ENCODE measurements at regions not wholly inside any gene's neighbourhood (a gene's known extent, or its start where the extent isn't known, plus 50 kb on each side); places are given as distances from the start of the nearest gene placed in this dataset.

DNA sequence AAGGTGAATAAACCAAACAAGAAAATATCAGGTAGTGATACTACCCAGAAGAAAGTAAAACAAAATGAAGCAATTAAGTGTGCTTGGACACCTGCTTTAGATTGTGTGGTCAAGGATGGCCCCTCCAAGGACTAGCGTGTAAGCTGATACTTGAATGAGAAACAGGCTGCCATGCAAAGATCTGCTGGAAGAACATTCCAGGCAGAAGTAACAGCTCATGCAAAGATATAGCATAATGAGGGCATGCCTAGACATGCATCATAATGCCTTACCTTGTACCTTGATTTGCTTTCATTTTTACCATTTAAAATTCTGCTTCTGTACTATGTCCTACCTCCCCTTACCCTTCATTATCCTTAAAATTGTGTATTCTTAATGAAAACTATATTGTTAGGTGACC lies 74.8 kb upstream of the HDAC9 start (continued):
- TF ChIP-seq, protein P1, sequence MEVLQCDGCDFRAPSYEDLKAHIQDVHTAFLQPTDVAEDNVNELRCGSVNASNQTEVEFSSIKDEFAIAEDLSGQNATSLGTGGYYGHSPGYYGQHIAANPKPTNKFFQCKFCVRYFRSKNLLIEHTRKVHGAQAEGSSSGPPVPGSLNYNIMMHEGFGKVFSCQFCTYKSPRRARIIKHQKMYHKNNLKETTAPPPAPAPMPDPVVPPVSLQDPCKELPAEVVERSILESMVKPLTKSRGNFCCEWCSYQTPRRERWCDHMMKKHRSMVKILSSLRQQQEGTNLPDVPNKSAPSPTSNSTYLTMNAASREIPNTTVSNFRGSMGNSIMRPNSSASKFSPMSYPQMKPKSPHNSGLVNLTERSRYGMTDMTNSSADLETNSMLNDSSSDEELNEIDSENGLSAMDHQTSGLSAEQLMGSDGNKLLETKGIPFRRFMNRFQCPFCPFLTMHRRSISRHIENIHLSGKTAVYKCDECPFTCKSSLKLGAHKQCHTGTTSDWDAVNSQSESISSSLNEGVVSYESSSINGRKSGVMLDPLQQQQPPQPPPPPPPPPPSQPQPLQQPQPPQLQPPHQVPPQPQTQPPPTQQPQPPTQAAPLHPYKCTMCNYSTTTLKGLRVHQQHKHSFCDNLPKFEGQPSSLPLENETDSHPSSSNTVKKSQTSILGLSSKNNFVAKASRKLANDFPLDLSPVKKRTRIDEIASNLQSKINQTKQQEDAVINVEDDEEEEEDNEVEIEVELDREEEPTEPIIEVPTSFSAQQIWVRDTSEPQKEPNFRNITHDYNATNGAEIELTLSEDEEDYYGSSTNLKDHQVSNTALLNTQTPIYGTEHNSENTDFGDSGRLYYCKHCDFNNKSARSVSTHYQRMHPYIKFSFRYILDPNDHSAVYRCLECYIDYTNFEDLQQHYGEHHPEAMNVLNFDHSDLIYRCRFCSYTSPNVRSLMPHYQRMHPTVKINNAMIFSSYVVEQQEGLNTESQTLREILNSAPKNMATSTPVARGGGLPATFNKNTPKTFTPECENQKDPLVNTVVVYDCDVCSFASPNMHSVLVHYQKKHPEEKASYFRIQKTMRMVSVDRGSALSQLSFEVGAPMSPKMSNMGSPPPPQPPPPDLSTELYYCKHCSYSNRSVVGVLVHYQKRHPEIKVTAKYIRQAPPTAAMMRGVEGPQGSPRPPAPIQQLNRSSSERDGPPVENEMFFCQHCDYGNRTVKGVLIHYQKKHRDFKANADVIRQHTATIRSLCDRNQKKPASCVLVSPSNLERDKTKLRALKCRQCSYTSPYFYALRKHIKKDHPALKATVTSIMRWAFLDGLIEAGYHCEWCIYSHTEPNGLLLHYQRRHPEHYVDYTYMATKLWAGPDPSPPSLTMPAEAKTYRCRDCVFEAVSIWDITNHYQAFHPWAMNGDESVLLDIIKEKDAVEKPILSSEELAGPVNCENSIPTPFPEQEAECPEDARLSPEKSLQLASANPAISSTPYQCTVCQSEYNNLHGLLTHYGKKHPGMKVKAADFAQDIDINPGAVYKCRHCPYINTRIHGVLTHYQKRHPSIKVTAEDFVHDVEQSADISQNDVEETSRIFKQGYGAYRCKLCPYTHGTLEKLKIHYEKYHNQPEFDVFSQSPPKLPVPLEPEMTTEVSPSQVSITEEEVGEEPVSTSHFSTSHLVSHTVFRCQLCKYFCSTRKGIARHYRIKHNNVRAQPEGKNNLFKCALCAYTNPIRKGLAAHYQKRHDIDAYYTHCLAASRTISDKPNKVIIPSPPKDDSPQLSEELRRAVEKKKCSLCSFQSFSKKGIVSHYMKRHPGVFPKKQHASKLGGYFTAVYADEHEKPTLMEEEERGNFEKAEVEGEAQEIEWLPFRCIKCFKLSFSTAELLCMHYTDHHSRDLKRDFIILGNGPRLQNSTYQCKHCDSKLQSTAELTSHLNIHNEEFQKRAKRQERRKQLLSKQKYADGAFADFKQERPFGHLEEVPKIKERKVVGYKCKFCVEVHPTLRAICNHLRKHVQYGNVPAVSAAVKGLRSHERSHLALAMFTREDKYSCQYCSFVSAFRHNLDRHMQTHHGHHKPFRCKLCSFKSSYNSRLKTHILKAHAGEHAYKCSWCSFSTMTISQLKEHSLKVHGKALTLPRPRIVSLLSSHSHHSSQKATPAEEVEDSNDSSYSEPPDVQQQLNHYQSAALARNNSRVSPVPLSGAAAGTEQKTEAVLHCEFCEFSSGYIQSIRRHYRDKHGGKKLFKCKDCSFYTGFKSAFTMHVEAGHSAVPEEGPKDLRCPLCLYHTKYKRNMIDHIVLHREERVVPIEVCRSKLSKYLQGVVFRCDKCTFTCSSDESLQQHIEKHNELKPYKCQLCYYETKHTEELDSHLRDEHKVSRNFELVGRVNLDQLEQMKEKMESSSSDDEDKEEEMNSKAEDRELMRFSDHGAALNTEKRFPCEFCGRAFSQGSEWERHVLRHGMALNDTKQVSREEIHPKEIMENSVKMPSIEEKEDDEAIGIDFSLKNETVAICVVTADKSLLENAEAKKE (CRISPR knock-in tag; IDR thresholded peaks at IDR 0.05), result no peak
- TF ChIP-seq ZNF331 (CRISPR knock-in tag; IDR thresholded peaks at IDR 0.05; ENCODE audit: low read depth) (no peak), JUNB (IDR thresholded peaks at IDR 0.05; ENCODE audit: unreplicated experiment) (no peak), ZNF114 (CRISPR knock-in tag; IDR thresholded peaks at IDR 0.05) (no peak), STAT1 (IDR thresholded peaks at IDR 0.05; ENCODE audit: unreplicated experiment) (no peak), CREB1 (CRISPR knock-in tag; IDR thresholded peaks at IDR 0.05; ENCODE audit: low read depth) (no peak), POLR2AphosphoS5 (IDR thresholded peaks at IDR 0.05; ENCODE audit: low read depth) (no peak), CTCF (conservative IDR thresholded peaks at IDR 0.05; ENCODE audit: low read depth in 2 of 2) (no peak)

All from GM23338 (cell line).